G401 (cell line): ENCODE measurements at regions not wholly inside any gene's neighbourhood (a gene's known extent, or its start where the extent isn't known, plus 50 kb on each side); places are given as distances from the start of the nearest gene placed in this dataset.
"Not testable (repeated sequence)": the region's sequence is repeated elsewhere in the genome, so short reads cannot be mapped to it uniquely, and the experiment has no call there.

Experiments
- DNase-seq: peaks from one replicate; pipeline ENCODE4 v3.0.0-alpha.2; 2015; ENCODE audit warnings: low spot score
- in situ Hi-C: cut with HindIII; loops from 2 replicates; pipeline ENCODE4 v1.10.0; 2016; ENCODE audit warnings: low sequenced_read_pairs, mixed read lengths

DNA sequence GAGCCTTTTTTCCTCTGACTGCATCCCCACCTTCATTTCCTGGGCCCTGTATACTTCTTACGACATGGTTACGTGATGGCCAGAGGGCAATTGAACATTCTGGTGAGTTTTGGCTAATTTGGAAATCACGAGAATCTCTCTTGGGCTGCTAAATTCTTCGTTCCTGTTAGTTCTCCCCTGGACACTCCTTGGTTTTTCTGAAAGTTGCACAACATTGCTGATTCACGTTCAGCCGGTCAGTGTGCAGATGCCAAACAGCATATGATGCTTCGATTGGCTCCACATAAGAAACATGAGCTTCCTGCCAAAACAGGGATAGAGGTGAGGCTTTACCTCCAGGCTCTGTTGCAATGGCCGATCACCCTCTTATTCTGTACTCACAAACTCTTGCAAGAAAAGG is 119.4 kb upstream of the LY86 start:
- in situ Hi-C loops = no loop called here
- DNase-seq = no peak

DNA sequence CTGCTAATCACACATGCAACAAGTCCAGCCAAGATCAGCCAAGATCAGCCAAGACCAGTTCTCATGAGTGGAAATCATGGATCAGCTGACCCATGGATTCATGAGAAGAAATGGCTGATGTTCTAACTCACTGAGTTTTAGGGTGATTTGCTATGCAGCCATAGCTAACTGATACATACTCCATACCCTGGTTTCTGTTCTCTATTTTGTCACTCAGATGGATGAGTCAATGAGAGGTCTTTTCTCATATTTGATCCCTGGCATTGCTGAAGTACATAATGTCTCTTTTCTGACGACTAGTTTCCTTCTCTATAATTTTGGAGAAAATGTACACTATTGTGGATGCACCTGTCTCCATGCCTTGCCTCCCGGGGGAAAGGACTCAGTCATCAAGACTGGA is 118.4 kb upstream of the LY86 start:
- in situ Hi-C loops = no loop called here
- DNase-seq = no peak

DNA sequence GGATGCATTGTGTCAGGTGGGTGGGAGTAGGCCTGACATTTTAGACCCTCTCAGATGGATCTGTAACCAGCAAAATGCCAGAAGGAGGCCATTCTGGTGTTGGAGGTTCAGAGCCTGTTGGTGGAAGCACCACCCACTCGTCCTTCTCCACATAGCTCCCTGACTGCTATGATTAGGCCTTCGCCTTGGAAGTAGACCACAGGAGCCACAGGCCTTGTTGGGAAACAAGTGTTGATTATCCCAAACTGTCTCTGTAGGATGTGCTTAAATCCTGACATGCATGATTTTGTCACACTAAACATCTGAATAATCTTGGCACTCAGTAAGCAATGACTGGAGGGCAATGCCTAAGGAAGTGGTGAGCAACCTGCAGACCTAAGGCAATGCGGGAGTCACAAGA is 117.2 kb upstream of the LY86 start:
- in situ Hi-C loops = no loop called here
- no peak for DNase-seq

DNA sequence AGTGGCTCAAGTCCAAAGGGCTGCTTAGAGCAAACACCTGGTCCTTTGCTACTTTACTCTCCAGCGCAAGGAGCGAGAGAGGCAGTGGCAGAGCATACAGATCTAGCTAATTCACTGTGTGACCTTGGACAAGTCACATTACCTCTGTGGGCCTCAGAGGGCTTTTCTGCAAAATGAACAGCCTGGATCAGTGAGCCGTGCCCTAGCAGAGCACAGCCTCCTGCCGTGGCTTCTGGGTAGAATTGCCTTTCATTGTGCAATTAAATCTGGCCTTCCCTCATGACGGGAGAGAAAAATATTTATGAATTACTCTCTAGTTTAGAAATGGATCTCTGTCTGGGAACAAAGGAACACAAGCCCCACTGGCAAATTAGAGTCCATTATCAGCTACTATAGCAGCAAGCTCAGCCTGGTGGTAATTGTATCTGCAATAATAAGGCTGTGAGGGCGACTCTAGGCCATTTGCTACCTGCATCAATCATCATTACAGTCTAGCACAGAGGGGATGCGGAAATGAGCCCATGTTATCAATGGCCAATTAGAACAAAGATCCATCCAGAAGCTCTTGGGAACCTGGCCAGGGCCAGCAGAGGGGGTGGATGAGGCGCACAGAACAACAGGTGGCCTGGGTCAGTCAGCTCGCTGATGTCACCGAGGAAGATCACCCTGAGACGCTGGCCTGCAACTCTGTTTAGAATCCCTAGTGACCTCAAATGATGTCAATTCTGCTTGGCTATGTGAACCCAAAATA is 114.2 kb upstream of the LY86 start:
- DNase-seq = no peak
- in situ Hi-C loops = no loop called here

DNA sequence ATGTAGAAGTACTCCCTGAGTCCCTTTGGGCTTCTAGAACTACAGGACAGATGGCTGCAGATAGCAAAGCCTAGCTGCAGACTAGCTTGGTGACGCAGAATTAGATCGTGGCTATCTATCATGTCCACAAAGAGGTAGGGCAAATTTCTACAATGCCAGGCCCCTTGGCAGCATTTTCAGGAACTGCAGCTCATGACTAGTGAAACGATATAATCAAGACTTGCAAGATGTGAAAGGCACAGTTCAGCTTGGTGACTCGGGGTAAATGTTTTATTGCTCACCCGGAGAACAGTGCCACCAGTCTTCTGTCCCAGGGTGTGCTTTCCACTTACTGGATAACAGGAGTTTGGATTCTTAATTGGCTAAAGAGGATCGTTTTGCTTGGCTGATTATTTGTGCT is 108.7 kb upstream of the LY86 start:
- in situ Hi-C loops = no loop called here
- no peak for DNase-seq

DNA sequence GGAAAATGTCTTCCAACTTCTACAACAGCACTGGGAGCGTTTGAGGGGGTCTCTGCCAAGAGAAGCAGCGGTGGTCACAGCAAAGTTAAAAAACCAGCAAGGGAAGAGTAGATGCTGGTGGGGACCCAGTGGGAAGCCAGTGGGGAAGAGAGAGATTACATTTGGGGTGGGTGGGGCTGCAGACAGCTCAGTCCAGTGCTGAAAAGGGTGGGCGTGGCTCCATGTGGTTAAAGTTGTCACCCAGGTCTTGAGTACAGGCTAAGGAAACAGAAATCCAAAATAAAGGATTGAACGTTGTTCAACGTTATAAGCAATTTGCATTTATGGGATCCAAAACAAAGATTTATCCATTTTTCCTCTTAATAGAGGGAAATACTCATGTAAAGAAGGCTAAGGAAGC is 106.3 kb upstream of the LY86 start:
- in situ Hi-C loops = no loop called here
- DNase-seq = no peak

DNA sequence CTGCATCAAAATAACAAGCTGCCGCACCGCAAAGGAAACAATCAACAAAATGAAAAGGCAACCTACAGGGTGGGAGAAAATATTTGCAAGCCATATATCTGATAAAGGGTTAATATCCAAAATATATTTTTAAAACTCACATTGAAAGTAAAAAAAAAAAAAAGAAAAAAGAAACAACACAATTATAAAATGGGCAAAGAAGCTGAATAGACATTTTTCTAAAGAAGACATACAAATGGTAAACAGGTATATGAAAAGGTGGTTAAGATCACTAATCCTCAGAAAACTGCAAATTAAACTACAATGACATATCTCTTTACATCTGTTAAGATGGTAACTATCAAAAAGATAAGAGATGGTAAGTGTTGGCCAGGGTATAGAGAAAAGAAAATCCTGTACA is 105.4 kb upstream of the LY86 start:
- DNase-seq = no peak
- in situ Hi-C loops = no loop called here

DNA sequence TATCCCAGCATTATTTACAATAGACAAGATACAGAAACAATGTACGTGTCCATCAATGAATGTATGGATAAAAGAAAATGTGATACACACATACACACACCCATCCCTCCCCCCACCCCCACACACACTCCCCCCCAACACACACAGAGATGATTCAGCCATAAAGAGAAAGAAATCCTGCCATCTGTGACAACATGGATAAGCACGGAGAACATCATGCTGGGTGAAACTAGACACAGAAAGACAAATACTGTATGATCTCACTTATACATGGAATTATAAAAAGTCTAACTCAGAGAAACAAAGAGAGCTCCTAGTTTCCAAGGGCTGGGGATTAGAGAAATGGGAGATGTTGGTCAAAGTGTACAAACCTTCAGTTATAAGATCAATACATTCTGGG is 104.8 kb upstream of the LY86 start:
- in situ Hi-C loops = no loop called here
- no peak for DNase-seq

DNA sequence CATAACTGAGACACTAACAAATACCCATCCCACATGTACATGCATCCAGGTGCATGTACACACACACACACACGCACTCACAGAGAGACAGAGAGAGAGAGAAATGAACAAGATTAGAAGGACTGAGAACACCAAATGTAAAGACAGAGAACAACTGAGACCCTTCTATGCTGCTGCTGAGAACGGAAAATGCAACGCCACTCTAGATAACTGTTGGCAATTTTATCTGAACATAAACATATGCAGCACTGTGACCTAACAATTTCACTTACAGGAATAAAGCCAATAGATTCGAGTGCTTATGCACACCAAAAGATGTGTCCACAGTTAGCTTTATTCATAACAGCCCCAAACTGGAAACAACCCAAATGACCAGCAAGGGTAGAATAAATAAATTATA is 103.8 kb upstream of the LY86 start:
- in situ Hi-C loops = no loop called here
- no peak for DNase-seq

DNA sequence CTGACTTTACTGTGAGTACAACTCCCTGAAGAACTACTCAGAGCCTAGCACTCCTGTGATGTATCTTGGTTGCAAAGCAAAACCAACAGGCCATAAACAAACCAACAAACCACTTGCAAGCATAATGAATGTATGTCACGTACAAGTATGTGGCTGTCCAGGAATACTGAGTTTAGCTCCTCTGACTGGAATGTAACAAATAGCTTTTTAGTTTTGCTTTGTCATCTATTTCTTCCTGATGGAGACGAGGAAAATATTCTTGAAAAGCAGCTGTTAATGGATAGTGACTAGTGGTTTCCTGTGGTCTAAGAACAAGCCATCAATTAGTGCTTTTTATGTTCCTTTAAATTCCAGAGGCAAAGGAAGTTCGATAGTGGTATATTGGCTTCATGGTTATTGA is 101.9 kb upstream of the LY86 start:
- in situ Hi-C loops = no loop called here
- DNase-seq = no peak

DNA sequence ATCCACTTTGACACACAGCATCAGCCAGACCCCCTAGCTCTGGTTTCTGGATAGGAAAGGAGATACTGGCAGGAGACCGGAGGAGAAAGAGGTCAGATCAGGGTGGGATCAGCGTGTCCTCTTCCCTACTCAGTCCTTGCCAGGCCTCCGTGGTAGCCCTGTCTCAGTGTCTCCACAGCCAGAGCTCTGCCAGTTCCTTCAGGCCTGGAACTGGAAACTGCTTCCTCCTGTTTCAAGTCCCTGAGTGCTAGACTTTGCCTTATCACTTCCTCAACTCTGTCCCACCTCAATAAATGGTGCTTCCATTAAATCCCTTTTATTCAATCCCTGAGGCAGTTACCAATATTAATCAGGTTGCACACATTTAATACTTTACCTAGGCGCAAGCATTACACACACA is 96.8 kb upstream of the LY86 start:
- in situ Hi-C loops = no loop called here
- DNase-seq = no peak

DNA sequence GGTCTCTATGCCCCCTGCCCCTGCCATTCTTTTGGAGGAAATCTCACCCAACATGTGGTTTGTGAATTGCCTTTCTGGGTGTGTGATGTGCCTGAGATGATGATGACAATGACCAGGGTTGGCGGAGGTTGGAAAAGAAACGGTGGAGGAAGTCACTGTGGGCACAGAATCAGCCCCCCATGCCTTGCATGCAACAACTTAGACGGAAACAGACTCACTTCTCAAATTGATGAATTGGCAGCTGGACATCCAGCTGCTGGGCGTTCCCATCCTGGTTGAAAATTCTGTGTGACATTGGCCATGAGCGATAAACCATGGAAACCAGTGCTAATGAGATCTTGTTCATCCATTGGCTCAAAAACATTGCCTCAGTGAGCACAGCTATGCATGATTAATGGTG is 95.8 kb upstream of the LY86 start:
- DNase-seq = no peak
- in situ Hi-C loops = no loop called here

DNA sequence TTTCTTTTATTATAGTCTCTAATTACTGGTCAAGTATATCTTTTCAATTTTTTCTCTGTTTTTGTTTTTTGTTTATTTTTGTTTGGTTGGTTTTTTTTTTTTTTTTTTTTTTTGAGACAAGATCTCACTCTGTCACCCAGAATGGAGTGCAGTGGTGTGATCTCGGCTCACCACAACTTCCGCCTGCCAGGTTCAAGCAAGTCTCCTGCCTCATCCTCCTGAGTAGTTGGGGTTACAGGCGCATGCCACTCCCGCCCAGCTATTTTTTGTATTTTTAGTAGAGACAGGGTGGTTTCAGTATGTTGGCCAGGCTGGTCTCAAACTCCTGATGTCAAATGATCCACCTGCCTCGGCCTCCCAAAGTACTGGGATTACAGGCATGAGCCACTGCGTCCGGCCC is 94.4 kb upstream of the LY86 start:
- DNase-seq, in situ Hi-C loops: not testable (repeated sequence)

DNA sequence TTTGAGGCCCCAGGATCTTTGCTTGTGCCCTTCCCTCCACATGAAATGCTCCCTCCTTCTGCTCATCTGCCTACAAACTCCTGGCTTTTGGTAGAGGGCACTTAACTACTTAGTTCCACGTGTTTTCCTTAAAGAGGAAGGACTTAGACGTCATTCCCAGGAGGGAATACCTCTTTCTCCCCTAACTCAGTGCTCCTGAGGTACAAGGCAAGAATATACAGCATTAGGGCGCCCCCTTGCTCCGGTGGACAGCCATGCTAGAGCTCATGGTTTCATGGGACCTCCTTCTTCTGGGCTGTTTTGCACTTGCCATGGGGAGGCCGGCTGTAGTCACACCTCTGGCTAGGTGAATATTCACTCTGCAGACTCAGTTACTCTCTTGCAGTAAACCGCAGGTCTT is 93.8 kb upstream of the LY86 start:
- in situ Hi-C loops = no loop called here
- DNase-seq = peak; percentile 6

DNA sequence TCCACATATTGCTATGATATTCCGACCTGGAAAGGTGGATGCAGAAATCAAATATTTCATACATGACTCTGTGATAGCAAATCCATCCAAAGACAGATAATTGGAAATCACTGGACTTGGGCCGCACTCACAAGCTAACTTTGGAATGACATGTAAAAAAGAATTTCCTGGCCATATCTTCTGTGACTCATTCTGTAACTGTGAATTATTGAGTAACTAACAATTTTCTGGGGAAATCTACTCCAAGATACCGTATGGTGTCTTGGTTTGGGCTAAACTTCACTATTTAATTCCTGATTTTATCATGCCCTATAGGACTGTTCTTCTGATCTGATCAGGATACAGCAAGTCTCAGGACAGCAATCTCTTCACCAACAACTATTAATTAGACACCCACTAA is 92.7 kb upstream of the LY86 start:
- no peak for DNase-seq
- in situ Hi-C loops = no loop called here

DNA sequence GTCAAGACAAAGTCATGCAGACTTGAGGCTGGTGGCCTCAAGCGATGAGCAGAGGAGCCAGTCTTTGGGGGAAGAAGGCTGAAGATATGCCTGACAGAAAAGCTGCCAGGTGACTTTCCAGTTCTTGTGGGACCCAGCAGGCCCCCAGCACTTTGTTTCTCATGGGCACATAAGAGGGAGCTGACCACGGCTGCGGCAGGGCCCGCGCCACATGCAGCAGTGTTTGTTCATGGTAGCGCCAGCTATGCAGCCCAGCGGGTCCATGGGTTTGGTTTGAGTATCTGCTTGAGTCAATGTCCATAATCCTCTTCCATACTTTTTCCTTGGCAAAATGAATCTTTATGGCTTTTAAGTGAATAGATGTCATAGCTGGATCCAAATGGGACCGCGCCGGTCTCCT is 91.0 kb upstream of the LY86 start:
- in situ Hi-C loops = no loop called here
- DNase-seq = no peak

DNA sequence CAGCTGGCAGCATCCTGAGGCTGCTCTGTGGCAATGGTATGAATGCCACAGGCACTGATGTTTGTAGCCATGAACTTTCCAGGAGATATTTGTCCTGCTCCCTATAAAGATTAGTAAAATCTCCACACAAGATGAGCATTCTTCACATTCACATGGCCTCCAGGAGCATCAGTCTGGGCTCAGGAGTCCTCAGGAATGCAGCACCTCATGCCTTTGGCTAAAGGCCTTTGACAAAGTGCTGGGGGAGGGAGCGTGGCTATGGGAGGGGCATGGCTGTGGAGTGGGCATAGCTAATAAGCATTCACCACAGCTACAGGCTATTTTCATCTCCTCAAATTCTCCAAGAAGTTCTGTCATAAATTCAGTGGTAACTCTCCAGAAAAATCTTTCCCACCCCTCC is 90.5 kb upstream of the LY86 start:
- no peak for DNase-seq
- in situ Hi-C loops = no loop called here

DNA sequence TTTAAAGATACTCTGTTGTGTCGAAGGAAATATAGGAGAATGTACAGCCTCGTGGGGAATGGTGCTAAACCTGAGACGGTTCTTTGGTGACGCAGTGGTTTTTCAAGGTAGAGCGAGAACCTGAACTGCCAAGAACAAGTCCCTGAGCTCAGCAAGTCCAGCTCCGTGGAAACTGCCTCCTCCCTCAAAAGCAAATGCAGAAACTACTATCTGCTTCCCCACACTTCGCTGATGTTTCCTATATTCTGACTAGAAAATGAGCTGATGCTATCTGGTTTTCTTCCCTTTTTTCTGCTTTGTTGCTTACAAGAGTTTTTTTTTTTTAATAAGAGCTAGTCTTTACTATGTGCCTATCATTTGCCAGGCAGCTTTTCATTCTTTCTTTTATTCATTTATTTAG is 85.3 kb upstream of the LY86 start:
- DNase-seq = no peak
- in situ Hi-C loops = no loop called here

DNA sequence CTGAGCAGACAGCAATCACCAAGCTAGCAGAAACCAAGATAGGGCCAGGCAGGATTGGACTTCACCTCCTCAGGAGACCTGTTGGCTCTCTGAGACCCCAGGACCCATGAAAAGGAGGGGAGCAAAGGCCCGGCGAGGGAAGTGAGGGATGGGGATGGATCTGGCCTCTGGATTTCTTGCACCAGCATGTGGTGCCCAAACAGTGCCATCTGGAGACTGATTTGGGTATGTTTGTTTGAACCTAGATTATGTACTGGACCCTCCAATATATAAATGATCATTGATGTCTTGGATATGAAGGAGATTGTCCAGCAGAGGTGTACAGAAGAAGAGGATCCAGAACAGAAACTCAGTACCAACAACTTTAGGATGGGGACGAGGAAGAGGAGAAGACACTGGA is 83.4 kb upstream of the LY86 start:
- in situ Hi-C loops = no loop called here
- no peak for DNase-seq

DNA sequence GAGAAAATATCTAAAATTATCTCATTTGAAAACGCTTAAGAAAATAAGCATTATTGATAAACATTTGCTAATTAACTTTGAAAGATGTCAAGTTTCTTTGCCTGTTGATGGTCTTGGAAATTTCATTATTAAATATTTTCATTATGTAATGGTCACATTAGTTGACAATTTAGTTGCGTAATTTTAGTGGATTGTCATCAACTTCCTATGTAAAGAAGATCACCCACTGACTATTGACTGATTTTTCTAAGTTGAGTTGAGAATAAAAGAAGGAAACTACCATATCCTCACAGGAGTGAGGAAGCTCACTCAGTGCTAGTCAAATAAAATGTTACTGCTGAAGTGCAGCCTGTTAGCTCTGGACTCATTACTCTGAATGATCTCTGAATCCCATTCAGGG is 79.9 kb upstream of the LY86 start:
- in situ Hi-C loops = no loop called here
- no peak for DNase-seq

DNA sequence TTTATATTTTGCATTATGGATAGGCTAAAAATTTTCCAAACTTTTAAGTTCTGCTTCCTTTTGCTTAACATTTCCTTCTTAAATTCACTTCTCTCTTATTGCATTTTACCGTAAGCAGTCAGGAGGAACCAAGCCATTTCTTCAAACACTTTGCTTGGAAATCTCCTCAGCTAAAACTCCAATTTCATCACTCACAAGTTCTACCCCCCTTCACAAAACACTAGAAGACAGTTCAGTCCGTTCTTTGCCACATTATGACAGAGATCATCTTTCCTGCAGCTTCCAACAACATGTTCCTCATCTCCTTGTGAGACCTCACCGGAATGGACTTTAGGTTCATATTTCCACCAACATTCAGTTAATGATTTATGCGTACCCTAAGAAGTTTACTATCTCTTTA is 79.2 kb upstream of the LY86 start:
- in situ Hi-C loops = no loop called here
- DNase-seq = no peak

DNA sequence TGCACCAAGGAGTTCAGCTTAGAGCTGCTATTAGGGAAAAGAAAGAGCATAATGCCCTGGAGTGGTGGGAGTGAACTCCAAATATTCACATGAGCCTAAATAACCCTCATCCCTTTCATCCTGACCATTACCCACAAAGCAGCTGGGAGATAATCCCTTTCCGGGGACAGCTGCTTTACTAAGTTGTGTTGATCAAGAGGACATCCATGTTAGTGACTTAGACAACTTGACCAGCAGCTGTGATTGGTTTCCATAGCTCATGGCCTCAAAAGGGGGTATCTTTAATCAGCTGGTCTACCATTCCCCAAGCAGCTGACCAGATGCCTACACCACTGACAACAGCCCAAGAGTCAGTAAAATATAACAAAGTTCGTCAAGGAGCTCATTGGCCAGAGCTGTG is 75.8 kb upstream of the LY86 start:
- in situ Hi-C loops = no loop called here
- no peak for DNase-seq
